Nephron (organoid): ENCODE measurements at regions not wholly inside any gene's neighbourhood (a gene's known extent, or its start where the extent isn't known, plus 50 kb on each side); places are given as distances from the start of the nearest gene placed in this dataset.

ENCODE experiments used
- H3K27ac Mint-ChIP-seq, 3 experiments: 2 replicates each; pipeline ENCODE4 v1.8.0; 2020; ENCODE audit warnings: mixed read lengths in 3 of 3, mild to moderate bottlenecking in 2 of 3, moderate library complexity in 1 of 3
- H3K27me3 Mint-ChIP-seq: 2 replicates; pipeline ENCODE4 v1.8.0; 2021; ENCODE audit warnings: low read depth, mild to moderate bottlenecking, moderate library complexity, mixed read lengths
- H3K36me3 Mint-ChIP-seq: 2 replicates; pipeline ENCODE4 v1.8.0; 2020; ENCODE audit warnings: low read depth, mixed read lengths
- H3K4me1 Mint-ChIP-seq: 2 replicates; pipeline ENCODE4 v1.8.0; 2020; ENCODE audit warnings: mixed read lengths
- H3K4me3 Mint-ChIP-seq, 3 experiments: 2 replicates each; pipeline ENCODE4 v1.8.0; 2020; ENCODE audit warnings: mild to moderate bottlenecking in 3 of 3, mixed read lengths in 3 of 3, moderate library complexity in 2 of 3
- H3K9me3 Mint-ChIP-seq: 2 replicates; pipeline ENCODE4 v1.8.0; 2020; ENCODE audit warnings: mixed read lengths
- TF ChIP-seq, protein P1 (sequence below), 3 experiments: fragments of 200-600 bp; sonication (generic); IDR thresholded peaks; one replicate each; pipeline ENCODE4 v1.5.0; 2021; ENCODE audit warnings: antibody characterized with exemption in 3 of 3; ENCODE audit not compliant: unreplicated experiment in 3 of 3

DNA sequence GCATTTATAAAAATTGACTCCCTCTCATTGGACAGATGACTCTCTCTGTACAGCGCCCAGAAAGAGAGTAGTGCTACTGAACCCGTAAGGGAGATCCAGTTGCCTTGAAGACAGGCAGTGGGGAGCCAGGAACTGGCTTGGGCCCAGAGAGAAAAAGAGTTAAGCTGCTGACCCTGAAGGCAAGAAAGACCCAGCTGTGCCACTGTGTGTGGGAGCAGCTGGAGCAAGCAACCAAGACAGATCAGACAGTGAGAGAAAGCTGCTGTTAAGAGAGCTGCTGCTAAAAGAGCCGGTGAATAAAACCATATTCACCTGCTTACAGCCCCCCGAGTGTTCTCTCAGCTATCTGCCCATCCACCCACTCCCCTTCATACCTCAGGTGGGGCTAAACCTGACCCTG lies 149.7 kb upstream of the ADAMTS16 start:
- H3K4me1 Mint-ChIP-seq, result peaks cover 33% of the 10 kb centered on the region
- H3K4me3 Mint-ChIP-seq, result no peak overlapping the region
- TF ChIP-seq, protein P1, sequence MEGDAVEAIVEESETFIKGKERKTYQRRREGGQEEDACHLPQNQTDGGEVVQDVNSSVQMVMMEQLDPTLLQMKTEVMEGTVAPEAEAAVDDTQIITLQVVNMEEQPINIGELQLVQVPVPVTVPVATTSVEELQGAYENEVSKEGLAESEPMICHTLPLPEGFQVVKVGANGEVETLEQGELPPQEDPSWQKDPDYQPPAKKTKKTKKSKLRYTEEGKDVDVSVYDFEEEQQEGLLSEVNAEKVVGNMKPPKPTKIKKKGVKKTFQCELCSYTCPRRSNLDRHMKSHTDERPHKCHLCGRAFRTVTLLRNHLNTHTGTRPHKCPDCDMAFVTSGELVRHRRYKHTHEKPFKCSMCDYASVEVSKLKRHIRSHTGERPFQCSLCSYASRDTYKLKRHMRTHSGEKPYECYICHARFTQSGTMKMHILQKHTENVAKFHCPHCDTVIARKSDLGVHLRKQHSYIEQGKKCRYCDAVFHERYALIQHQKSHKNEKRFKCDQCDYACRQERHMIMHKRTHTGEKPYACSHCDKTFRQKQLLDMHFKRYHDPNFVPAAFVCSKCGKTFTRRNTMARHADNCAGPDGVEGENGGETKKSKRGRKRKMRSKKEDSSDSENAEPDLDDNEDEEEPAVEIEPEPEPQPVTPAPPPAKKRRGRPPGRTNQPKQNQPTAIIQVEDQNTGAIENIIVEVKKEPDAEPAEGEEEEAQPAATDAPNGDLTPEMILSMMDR (IDR thresholded peaks at IDR 0.05; ENCODE audit: unreplicated experiment in 3 of 3), result no peak
- no peaks in the 10 kb centered on the region for H3K9me3 Mint-ChIP-seq
- H3K27ac Mint-ChIP-seq, result peak overlapping the region; percentile 93 to 98 (median 97)
- H3K27me3 Mint-ChIP-seq, result no peaks in the 10 kb centered on the region
- no peaks in the 10 kb centered on the region for H3K36me3 Mint-ChIP-seq

DNA sequence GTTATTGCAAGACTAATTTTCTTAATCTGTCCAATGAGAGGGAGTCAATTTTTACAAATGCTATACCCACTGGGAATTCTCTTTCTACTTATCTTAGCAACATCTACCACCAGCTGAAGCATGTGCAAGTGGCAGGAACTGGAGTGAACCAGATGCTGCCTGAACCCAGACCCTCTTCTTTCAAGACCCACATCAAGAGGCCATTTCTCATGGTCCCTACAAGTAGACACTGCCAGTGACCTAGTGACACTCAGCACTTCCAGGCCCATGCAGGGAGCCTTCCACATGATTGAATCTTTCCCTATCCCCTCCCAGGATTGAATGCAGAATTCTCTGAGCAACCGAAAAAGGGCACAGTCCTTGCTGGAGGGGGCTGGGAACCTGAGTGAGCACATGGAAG lies 148.2 kb upstream of the ADAMTS16 start:
- no peaks in the 10 kb centered on the region for H3K27me3 Mint-ChIP-seq
- H3K4me3 Mint-ChIP-seq, result no peak overlapping the region
- no peaks in the 10 kb centered on the region for H3K9me3 Mint-ChIP-seq
- H3K27ac Mint-ChIP-seq, result peak overlapping the region; percentile 29 to 59 (median 37)
- H3K36me3 Mint-ChIP-seq, result no peaks in the 10 kb centered on the region
- H3K4me1 Mint-ChIP-seq, result peaks cover 32% of the 10 kb centered on the region
- TF ChIP-seq, protein P1 (IDR thresholded peaks at IDR 0.05; ENCODE audit: unreplicated experiment in 3 of 3), result no peak

DNA sequence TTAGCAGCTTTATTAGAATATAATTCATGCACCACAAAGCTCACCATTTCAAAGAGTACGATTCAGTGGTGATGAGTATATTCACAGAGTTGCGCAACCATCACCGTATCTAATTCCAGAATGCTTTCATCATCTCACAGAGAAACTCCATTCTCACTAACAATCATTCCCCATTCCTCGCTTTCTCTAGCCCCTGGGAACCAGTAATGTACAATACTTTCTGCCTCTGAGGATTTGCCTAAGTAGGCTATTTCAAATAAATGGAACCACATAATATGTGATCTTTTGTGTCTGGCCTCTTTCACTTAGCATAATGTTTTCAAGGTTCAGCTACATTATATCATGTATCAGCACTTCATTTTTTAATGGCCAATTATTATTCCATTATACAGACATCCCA lies 145.1 kb upstream of the ADAMTS16 start:
- Mint-ChIP-seq H3K27me3 (no peaks in the 10 kb centered on the region), H3K4me1 (peaks cover 11% of the 10 kb centered on the region), H3K27ac (peak overlapping the region in 1 of 3 experiments; percentile 10), H3K4me3 (no peak overlapping the region), H3K9me3 (peaks cover 6% of the 10 kb centered on the region), H3K36me3 (no peaks in the 10 kb centered on the region)
- TF ChIP-seq, protein P1 (IDR thresholded peaks at IDR 0.05; ENCODE audit: unreplicated experiment in 3 of 3), result no peak

DNA sequence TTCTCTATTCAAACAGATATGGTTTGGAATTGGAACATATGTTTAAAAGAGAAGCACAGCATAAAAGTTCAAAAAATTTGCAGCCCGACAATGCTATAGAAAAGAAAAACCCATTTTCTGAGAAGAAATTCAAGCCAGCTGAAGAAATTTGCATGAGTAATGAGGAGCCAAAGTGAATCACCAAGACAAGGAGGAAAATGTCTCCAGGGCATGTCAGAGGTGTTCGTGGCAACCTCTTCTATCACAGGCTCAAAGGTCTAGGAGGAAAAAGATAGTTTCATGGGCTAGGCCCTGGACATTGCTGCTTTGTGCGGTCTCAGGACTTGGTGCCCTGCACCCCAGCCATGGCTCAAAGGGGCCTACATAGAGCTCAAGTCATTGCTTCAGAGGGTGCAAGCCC lies 134.8 kb upstream of the ADAMTS16 start:
- H3K4me1 Mint-ChIP-seq, result no peaks in the 10 kb centered on the region
- H3K4me3 Mint-ChIP-seq, result no peak overlapping the region
- peaks cover under 1% of the 10 kb centered on the region for H3K9me3 Mint-ChIP-seq
- H3K27me3 Mint-ChIP-seq, result no peaks in the 10 kb centered on the region
- no peaks in the 10 kb centered on the region for H3K36me3 Mint-ChIP-seq
- no peak overlapping the region for H3K27ac Mint-ChIP-seq
- TF ChIP-seq, protein P1 (IDR thresholded peaks at IDR 0.05; ENCODE audit: unreplicated experiment in 3 of 3), result no peak

DNA sequence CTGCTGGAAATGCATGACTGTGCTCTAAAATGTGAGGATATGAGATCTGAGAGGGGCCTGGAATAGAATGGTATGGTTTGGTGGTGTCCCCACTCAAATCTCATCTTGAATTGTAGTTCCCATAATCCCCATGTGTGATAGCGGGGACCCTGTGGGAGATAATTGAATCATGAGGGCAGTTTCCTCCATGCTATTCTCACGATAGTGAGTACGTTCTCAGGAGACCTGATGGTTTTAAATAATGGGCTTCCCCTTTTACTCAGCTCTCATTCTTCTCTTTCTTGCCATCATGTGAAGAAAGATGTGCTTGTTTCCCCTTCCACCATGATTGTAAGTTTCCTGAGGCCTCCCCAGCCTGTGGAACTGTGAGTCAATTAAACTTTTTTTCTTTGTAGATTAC lies 133.6 kb upstream of the ADAMTS16 start:
- no peak overlapping the region for H3K27ac Mint-ChIP-seq
- H3K36me3 Mint-ChIP-seq, result no peaks in the 10 kb centered on the region
- H3K4me3 Mint-ChIP-seq, result no peak overlapping the region
- H3K27me3 Mint-ChIP-seq, result no peaks in the 10 kb centered on the region
- H3K9me3 Mint-ChIP-seq, result peaks cover 2% of the 10 kb centered on the region
- H3K4me1 Mint-ChIP-seq, result no peaks in the 10 kb centered on the region
- TF ChIP-seq, protein P1 (IDR thresholded peaks at IDR 0.05; ENCODE audit: unreplicated experiment in 3 of 3), result no peak

DNA sequence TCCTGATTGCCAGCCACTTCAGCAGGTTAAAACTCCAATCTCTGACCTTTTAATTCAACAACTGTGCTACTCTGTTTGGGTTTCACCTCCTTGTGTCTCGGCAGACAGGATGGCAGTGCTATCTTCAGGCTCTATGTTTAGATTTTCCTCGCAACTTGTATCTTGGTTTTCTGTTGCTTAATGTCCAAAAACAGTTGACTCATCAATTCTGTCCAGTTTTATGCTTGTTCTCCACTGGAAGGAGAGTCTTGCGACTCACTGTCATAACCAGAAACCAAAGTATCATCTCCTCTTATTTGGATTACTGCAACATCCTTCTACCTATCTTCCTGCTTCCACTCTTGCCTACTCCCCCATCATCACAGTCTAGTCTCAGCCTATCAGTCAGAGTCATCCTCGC lies 130.9 kb upstream of the ADAMTS16 start:
- TF ChIP-seq, protein P1 (IDR thresholded peaks at IDR 0.05; ENCODE audit: unreplicated experiment in 3 of 3), result no peak
- Mint-ChIP-seq H3K4me1 (peaks cover under 1% of the 10 kb centered on the region), H3K27me3 (no peaks in the 10 kb centered on the region), H3K36me3 (no peaks in the 10 kb centered on the region), H3K4me3 (no peak overlapping the region), H3K9me3 (peaks cover 2% of the 10 kb centered on the region), H3K27ac (no peak overlapping the region)
